Keratinocyte (primary cell): ENCODE measurements at regions not wholly inside any gene's neighbourhood (a gene's known extent, or its start where the extent isn't known, plus 50 kb on each side); places are given as distances from the start of the nearest gene placed in this dataset.

Source experiments
- DNase-seq: peaks from one replicate; pipeline ENCODE4 v3.0.0-alpha.2; 2011; ENCODE audit warnings: low read depth, missing footprints, low spot score
- FAIRE-seq: peaks from 2 replicates; lab custom pipeline; 2011; peaks lifted over from hg19 to GRCh38; lab: Jason Lieb, UNC
- H2AFZ ChIP-seq: 2 replicates; pipeline ENCODE4 v1.6.0; 2012; ENCODE audit warnings: low read length, control low read depth, inconsistent platforms; ENCODE audit not compliant: control insufficient read depth
- H3K27ac ChIP-seq: 2 replicates; pipeline ENCODE4 v1.5.1; 2011; ENCODE audit warnings: low read length; ENCODE audit not compliant: control insufficient read depth, insufficient read depth
- H3K27me3 ChIP-seq: 3 replicates; pipeline ENCODE4 v1.6.0; 2011; ENCODE audit warnings: low read length; ENCODE audit not compliant: control insufficient read depth, insufficient read depth; ENCODE audit errors: extremely low read depth
- H3K36me3 ChIP-seq, 2 experiments: 2 replicates in 1 of 2; 3 replicates in 1 of 2; pipeline ENCODE4 v1.5.1; 2011; ENCODE audit warnings: low read length in 2 of 2, mild to moderate bottlenecking in 1 of 2; ENCODE audit not compliant: control insufficient read depth in 2 of 2, insufficient read depth in 2 of 2; ENCODE audit errors: extremely low read depth in 1 of 2
- H3K4me1 ChIP-seq: 3 replicates; pipeline ENCODE4 v1.5.1; 2011; ENCODE audit warnings: low read length; ENCODE audit not compliant: control insufficient read depth, insufficient read depth; ENCODE audit errors: extremely low read depth
- H3K4me2 ChIP-seq: 3 replicates; pipeline ENCODE4 v1.6.0; 2011; ENCODE audit warnings: low read depth, low read length; ENCODE audit not compliant: control insufficient read depth, insufficient read depth; ENCODE audit errors: extremely low read depth
- H3K4me3 ChIP-seq, 3 experiments: fragments of 200-600 bp in 1 of 3; sonication (generic) in 1 of 3; 2 replicates in 2 of 3; 3 replicates in 1 of 3; pipeline ENCODE4 v1.5.1; 2011 to 2016; ENCODE audit warnings: low read length in 3 of 3, mild to moderate bottlenecking in 3 of 3, control low read depth in 2 of 3, inconsistent platforms in 1 of 3, low read depth in 1 of 3, mixed read lengths in 1 of 3, mixed run types in 1 of 3, moderate library complexity in 1 of 3; ENCODE audit not compliant: control insufficient read depth in 2 of 3, insufficient read depth in 2 of 3; ENCODE audit errors: extremely low read depth in 1 of 3
- H3K79me2 ChIP-seq: 2 replicates; pipeline ENCODE4 v1.6.0; 2012; ENCODE audit warnings: low read length; ENCODE audit not compliant: control insufficient read depth, insufficient read depth
- H3K9ac ChIP-seq: 3 replicates; pipeline ENCODE4 v1.6.0; 2011; ENCODE audit warnings: low read length; ENCODE audit not compliant: control insufficient read depth, insufficient read depth; ENCODE audit errors: extremely low read depth
- H3K9me1 ChIP-seq: 3 replicates; pipeline ENCODE4 v1.6.0; 2011; ENCODE audit warnings: low read length; ENCODE audit not compliant: control insufficient read depth, insufficient read depth; ENCODE audit errors: extremely low read depth
- H3K9me3 ChIP-seq: 2 replicates; pipeline ENCODE4 v1.5.1; 2012; ENCODE audit warnings: low read depth, low read length; ENCODE audit not compliant: control insufficient read depth
- H4K20me1 ChIP-seq: 3 replicates; pipeline ENCODE4 v1.6.0; 2011; ENCODE audit warnings: low read length; ENCODE audit not compliant: control insufficient read depth, insufficient read depth; ENCODE audit errors: extremely low read depth
- EZH2 ChIP-seq: IDR thresholded peaks from one replicate; pipeline ENCODE4 v1.6.1; 2012; ENCODE audit warnings: inconsistent platforms, mild to moderate bottlenecking, low read length, moderate library complexity
- dilution Hi-C: fragments of 300-500 bp; cut with MboI; formaldehyde crosslinking; loops from one replicate; pipeline ENCODE4 v1.7.0; 2020; ENCODE audit warnings: low sequenced_read_pairs; ENCODE audit not compliant: extremely low pct_ligation_motif_present
- TF ChIP-seq, protein P1 (sequence below), 3 experiments: IDR thresholded peaks in 1 of 3; conservative IDR thresholded peaks in 1 of 3; optimal IDR thresholded peaks in 1 of 3; 2 replicates in 2 of 3; 3 replicates in 1 of 3; pipeline versions ENCODE3 to v1.5.1; 2011; ENCODE audit warnings: low read length in 3 of 3, mild to moderate bottlenecking in 3 of 3, moderate library complexity in 2 of 3, control low read depth in 1 of 3, inconsistent platforms in 1 of 3; ENCODE audit not compliant: insufficient read depth in 2 of 3; ENCODE audit errors: extremely low read depth in 1 of 3

DNA sequence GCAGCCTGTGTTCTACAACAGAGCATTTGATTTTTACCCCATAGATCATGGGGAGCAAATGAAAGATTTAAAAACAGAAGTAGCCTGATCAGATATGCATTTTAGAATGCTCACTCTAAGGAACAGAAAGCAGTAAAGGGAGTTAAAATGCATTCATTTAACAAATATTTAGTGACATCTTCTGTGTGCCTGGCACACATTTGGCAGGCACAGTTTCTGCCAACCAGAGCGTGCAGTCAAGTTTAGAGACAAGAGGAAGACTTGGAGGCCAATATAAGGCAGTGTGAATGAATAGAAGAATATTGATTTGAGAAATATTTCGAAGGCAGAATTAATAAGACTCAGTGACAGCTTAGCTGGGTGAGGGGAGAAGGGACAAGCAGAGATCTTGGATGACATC is 210.1 kb downstream of the KDR start:
- H2AFZ ChIP-seq: no peak overlapping the region
- no peaks in the 10 kb centered on the region for H4K20me1 ChIP-seq
- no peaks in the 10 kb centered on the region for H3K36me3 ChIP-seq
- FAIRE-seq (no peak), DNase-seq (no peak)
- TF ChIP-seq, protein P1, sequence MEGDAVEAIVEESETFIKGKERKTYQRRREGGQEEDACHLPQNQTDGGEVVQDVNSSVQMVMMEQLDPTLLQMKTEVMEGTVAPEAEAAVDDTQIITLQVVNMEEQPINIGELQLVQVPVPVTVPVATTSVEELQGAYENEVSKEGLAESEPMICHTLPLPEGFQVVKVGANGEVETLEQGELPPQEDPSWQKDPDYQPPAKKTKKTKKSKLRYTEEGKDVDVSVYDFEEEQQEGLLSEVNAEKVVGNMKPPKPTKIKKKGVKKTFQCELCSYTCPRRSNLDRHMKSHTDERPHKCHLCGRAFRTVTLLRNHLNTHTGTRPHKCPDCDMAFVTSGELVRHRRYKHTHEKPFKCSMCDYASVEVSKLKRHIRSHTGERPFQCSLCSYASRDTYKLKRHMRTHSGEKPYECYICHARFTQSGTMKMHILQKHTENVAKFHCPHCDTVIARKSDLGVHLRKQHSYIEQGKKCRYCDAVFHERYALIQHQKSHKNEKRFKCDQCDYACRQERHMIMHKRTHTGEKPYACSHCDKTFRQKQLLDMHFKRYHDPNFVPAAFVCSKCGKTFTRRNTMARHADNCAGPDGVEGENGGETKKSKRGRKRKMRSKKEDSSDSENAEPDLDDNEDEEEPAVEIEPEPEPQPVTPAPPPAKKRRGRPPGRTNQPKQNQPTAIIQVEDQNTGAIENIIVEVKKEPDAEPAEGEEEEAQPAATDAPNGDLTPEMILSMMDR (optimal IDR thresholded peaks at IDR 0.05 in 1 of 3, IDR thresholded peaks at IDR 0.05 in 1 of 3, conservative IDR thresholded peaks at IDR 0.05 in 1 of 3; ENCODE audit: extremely low read depth in 1 of 3, insufficient read depth in 2 of 3, low read length in 3 of 3): no peak
- no peak for TF ChIP-seq EZH2
- no peaks in the 10 kb centered on the region for H3K4me1 ChIP-seq
- H3K9ac ChIP-seq: no peak overlapping the region
- dilution Hi-C loops: no loop called here
- no peaks in the 10 kb centered on the region for H3K9me3 ChIP-seq
- no peak overlapping the region for H3K4me3 ChIP-seq
- no peaks in the 10 kb centered on the region for H3K9me1 ChIP-seq
- H3K27me3 ChIP-seq: peaks cover 2% of the 10 kb centered on the region
- H3K4me2 ChIP-seq: no peak overlapping the region
- H3K79me2 ChIP-seq: no peaks in the 10 kb centered on the region
- H3K27ac ChIP-seq: no peak overlapping the region

DNA sequence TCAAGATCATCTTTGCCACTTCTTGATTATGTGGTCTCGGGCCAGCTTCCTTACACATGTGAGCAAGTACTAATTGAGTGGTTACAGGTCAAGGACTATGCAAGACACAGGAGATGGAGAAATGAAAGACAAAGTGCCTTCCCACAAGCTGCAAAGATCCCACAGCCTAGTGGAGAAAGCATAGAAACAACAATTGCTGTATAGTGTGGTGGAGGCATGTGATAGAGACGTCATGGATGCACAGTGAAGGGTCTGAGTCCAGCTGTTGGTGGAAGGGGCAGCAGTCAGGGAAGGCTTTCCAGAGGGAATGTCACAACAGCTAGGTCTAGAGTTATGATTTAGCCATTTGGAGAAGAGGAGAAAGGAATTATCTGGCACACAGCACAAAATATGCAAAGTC is 210.6 kb downstream of the KDR start:
- Histone ChIP-seq H3K9ac (no peak overlapping the region), H3K9me1 (no peaks in the 10 kb centered on the region), H3K27ac (no peak overlapping the region), H4K20me1 (no peaks in the 10 kb centered on the region), H3K4me1 (peaks cover 5% of the 10 kb centered on the region), H3K36me3 (no peaks in the 10 kb centered on the region), H3K9me3 (no peaks in the 10 kb centered on the region), H3K4me2 (no peak overlapping the region), H2AFZ (no peak overlapping the region), H3K79me2 (no peaks in the 10 kb centered on the region), H3K27me3 (peaks cover 2% of the 10 kb centered on the region), H3K4me3 (no peak overlapping the region)
- dilution Hi-C loops: no loop called here
- no peak for FAIRE-seq
- TF ChIP-seq, protein P1 (optimal IDR thresholded peaks at IDR 0.05 in 1 of 3, IDR thresholded peaks at IDR 0.05 in 1 of 3, conservative IDR thresholded peaks at IDR 0.05 in 1 of 3; ENCODE audit: extremely low read depth in 1 of 3, insufficient read depth in 2 of 3, low read length in 3 of 3): no peak
- no peak for TF ChIP-seq EZH2
- DNase-seq: no peak
